ENCODE measurements at regions not wholly inside any gene's neighbourhood (a gene's known extent, or its start where the extent isn't known, plus 50 kb on each side); places are given as distances from the start of the nearest gene placed in this dataset.

DNA sequence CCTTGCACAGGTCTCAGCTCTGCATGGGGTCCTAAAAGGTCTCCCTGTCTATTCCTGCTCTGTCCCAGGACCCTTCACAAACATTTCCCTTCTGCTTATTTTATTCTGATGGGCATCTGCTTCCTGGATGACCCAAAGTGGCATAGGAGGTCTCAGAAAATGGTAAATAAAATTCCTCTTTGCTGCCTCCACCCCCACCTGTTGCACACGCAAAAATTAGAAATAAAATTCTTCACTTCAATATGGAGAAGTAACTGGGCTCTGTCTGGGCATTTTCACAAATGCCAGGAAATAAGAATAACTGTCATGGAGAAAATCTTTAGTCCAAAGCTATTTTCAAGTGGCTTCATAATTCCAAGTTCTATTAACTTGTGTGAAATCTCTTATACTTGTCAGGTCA is 106.6 kb upstream of the MAP1B start:
- dilution Hi-C loops (cut with HindIII; ENCODE audit: low sequenced_read_pairs, unreplicated experiment) (no loop called here), intact Hi-C loops (cut with micrococcal nuclease) (loop anchor here (10.0 kb wide), 1 partner anchor 56 kb away; no protein-coding TSS in a partner anchor), in situ Hi-C loops (cut with MboI; ENCODE audit: low sequenced_read_pairs) (no loop called here)
- no peak overlapping the region for H4K91ac ChIP-seq (ENCODE audit: insufficient read depth, low read depth, low read length)
- ATAC-seq (ENCODE audit: low read depth) (no peak), DNase-seq (no peak)
- no peak for TF ChIP-seq RFX5 (IDR thresholded peaks at IDR 0.05; ENCODE audit: low read depth, low read length)
- no peak for TF ChIP-seq SMC3 (IDR thresholded peaks at IDR 0.05; ENCODE audit: low read depth, low read length)
- TF ChIP-seq RAD21 (IDR thresholded peaks at IDR 0.05; ENCODE audit: low read length): no peak
- TF ChIP-seq, protein P1, sequence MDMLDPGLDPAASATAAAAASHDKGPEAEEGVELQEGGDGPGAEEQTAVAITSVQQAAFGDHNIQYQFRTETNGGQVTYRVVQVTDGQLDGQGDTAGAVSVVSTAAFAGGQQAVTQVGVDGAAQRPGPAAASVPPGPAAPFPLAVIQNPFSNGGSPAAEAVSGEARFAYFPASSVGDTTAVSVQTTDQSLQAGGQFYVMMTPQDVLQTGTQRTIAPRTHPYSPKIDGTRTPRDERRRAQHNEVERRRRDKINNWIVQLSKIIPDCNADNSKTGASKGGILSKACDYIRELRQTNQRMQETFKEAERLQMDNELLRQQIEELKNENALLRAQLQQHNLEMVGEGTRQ (IDR thresholded peaks at IDR 0.05; ENCODE audit: low read depth, low read length): no peak
- TF ChIP-seq MAFK (IDR thresholded peaks at IDR 0.05; ENCODE audit: low read depth, low read length): no peak
- no peak for TF ChIP-seq BHLHE40 (IDR thresholded peaks at IDR 0.05; ENCODE audit: low read depth, low read length)
- TF ChIP-seq, protein P2, sequence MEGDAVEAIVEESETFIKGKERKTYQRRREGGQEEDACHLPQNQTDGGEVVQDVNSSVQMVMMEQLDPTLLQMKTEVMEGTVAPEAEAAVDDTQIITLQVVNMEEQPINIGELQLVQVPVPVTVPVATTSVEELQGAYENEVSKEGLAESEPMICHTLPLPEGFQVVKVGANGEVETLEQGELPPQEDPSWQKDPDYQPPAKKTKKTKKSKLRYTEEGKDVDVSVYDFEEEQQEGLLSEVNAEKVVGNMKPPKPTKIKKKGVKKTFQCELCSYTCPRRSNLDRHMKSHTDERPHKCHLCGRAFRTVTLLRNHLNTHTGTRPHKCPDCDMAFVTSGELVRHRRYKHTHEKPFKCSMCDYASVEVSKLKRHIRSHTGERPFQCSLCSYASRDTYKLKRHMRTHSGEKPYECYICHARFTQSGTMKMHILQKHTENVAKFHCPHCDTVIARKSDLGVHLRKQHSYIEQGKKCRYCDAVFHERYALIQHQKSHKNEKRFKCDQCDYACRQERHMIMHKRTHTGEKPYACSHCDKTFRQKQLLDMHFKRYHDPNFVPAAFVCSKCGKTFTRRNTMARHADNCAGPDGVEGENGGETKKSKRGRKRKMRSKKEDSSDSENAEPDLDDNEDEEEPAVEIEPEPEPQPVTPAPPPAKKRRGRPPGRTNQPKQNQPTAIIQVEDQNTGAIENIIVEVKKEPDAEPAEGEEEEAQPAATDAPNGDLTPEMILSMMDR (conservative IDR thresholded peaks at IDR 0.05; ENCODE audit: low read depth, low read length): no peak
- TF ChIP-seq MAZ (IDR thresholded peaks at IDR 0.05; ENCODE audit: borderline replicate concordance, low read depth, low read length): no peak
- TF ChIP-seq, protein P3, sequence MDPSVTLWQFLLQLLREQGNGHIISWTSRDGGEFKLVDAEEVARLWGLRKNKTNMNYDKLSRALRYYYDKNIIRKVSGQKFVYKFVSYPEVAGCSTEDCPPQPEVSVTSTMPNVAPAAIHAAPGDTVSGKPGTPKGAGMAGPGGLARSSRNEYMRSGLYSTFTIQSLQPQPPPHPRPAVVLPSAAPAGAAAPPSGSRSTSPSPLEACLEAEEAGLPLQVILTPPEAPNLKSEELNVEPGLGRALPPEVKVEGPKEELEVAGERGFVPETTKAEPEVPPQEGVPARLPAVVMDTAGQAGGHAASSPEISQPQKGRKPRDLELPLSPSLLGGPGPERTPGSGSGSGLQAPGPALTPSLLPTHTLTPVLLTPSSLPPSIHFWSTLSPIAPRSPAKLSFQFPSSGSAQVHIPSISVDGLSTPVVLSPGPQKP (IDR thresholded peaks at IDR 0.05; ENCODE audit: borderline replicate concordance, low read depth, low read length): no peak
- TF ChIP-seq FOS (IDR thresholded peaks at IDR 0.05; ENCODE audit: low read depth, low read length): no peak
- no peak for TF ChIP-seq CHD1 (IDR thresholded peaks at IDR 0.05; ENCODE audit: low read depth, low read length)
- no peak for TF ChIP-seq RCOR1 (IDR thresholded peaks at IDR 0.05; ENCODE audit: insufficient replicate concordance, low read length)
- TF ChIP-seq CEBPB (IDR thresholded peaks at IDR 0.05; ENCODE audit: low read depth, low read length): no peak
- TF ChIP-seq MXI1 (IDR thresholded peaks at IDR 0.05; ENCODE audit: borderline replicate concordance, low read depth, low read length): no peak
- TF ChIP-seq NFE2L2 (IDR thresholded peaks at IDR 0.05; ENCODE audit: low read depth, low read length): no peak
- no peak for TF ChIP-seq POLR2A (IDR thresholded peaks at IDR 0.05; ENCODE audit: low read depth, low read length)
- no peak overlapping the region for H3K4me3 ChIP-seq (ENCODE audit: insufficient read depth, low read depth, low read length)
- H3K56ac ChIP-seq (ENCODE audit: extremely low read depth, insufficient read depth, low read length): no peak overlapping the region
- H3K79me1 ChIP-seq (ENCODE audit: low read depth in 1 of 2, low read length in 2 of 2): no peaks in the 10 kb centered on the region
- H2AFZ ChIP-seq (replicated peaks; ENCODE audit: low read length, poor library complexity): no peak overlapping the region
- no CpG with 5 or more reads among the region's 1 CpG for WGBS, 2 experiments (ENCODE audit: extremely low coverage in 2 of 2, insufficient read length in 1 of 2)
- H3K9ac ChIP-seq (ENCODE audit: low read depth, low read length): no peak overlapping the region
- no peak overlapping the region for H3K14ac ChIP-seq (replicated peaks; ENCODE audit: low read depth, low read length)
- H3K9me1 ChIP-seq (ENCODE audit: insufficient read depth, low read length): no peaks in the 10 kb centered on the region
- H3K27me3 ChIP-seq (ENCODE audit: control insufficient read depth, insufficient read depth, low read length): peaks cover 26% of the 10 kb centered on the region
- H3K4ac ChIP-seq (ENCODE audit: low read depth, low read length): no peak overlapping the region
- no peak overlapping the region for H2BK20ac ChIP-seq (ENCODE audit: low read depth, low read length)
- ChIA-PET POLR2A (ENCODE audit: unreplicated experiment) (no interaction called here), CTCF (no interaction called here)
- H3K4me2 ChIP-seq (ENCODE audit: low read depth, low read length): no peak overlapping the region
- no peaks in the 10 kb centered on the region for H3K36me3 ChIP-seq (ENCODE audit: control insufficient read depth, insufficient read depth, low read length)
- no peak overlapping the region for H3K27ac ChIP-seq (ENCODE audit: insufficient read depth, low read length)
- no peaks in the 10 kb centered on the region for H3K9me3 ChIP-seq (ENCODE audit: control insufficient read depth, insufficient read depth, low read length)
- BruUV-seq (replicated peaks): no TSS peak
- no peak overlapping the region for H2BK15ac ChIP-seq (ENCODE audit: low read depth, low read length)
- H4K5ac ChIP-seq (ENCODE audit: low read depth, low read length): no peak overlapping the region
- no peaks in the 10 kb centered on the region for H3K4me1 ChIP-seq (ENCODE audit: control insufficient read depth, insufficient read depth, low read length)
- H3K18ac ChIP-seq (ENCODE audit: low read depth, low read length): no peak overlapping the region
- no peak overlapping the region for H3K23ac ChIP-seq (ENCODE audit: low read depth, low read length)
- H4K8ac ChIP-seq (ENCODE audit: low read depth in 2 of 2, low read length in 2 of 2): no peak overlapping the region
- no peak overlapping the region for H2AK9ac ChIP-seq (replicated peaks; ENCODE audit: low read depth, low read length, poor library complexity)
- H2BK5ac ChIP-seq (ENCODE audit: low read depth, low read length, poor library complexity, severe bottlenecking): no peak overlapping the region
- no peaks in the 10 kb centered on the region for H4K20me1 ChIP-seq (ENCODE audit: insufficient read depth, low read length)
- H2BK120ac ChIP-seq (ENCODE audit: low read depth, low read length): no peak overlapping the region
- H2AK5ac ChIP-seq (ENCODE audit: low read depth, low read length): no peak overlapping the region

Data from IMR-90 (cell line).